SK-MEL-5 (cell line): ENCODE measurements at regions not wholly inside any gene's neighbourhood (a gene's known extent, or its start where the extent isn't known, plus 50 kb on each side); places are given as distances from the start of the nearest gene placed in this dataset.
"Not testable (repeated sequence)": the region's sequence is repeated elsewhere in the genome, so short reads cannot be mapped to it uniquely, and the experiment has no call there.

Experiments used
- DNase-seq: peaks from one replicate; pipeline ENCODE4 v3.0.0-alpha.2; 2016; ENCODE audit warnings: low read depth, low spot score
- in situ Hi-C: cut with HindIII; loops from 2 replicates; pipeline ENCODE4 v1.10.0; 2016; ENCODE audit warnings: low sequenced_read_pairs, high pct_unique_total_duplicates, low pct_unique_long_range_greater_than_20kb

DNA sequence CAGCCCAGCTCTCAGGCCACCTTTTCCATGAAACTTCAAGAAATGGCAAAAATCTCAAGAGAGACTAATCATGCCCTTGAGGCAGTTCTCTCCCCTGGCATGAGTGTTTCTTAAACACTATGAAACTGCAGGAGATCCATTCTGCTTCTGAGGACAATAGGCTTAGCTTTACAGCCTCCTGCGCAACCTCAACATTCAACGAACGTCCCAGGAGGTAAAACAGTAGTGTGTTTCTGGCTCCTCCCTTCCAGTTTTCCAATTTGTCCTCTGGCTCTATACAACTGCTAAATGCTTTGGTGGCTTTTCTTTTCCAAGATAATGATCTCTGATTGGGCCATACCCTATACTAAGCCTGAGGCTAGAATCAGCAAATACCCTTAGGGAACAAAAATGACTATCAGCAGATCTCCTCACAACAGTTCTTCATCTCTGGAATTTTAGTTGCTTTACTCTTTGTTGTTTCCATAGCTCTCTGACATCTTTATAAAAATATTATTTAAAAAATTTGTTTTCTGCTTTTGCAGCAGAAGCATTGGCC lies 87.0 kb upstream of the FAT1 start:
- in situ Hi-C loops, result no loop called here
- no peak for DNase-seq

DNA sequence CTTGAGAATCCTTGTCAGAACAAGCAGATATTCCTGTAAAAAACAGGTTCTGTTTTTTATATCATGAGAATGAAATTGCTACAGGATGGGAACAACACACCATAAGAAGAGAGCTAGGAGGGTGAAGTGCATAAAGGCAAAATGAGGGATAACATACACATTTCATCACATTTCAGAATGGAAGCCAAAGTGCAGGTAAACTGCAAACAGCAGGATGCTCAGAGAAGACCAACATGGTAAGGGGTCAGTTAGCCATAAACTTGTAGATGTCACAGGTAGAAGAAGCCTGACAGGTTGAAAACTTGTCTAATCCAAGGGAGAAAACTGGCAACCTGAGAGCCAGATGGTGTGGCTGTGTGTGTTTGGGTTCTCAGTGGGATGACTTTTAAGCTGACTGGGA lies 88.9 kb upstream of the FAT1 start:
- DNase-seq, result no peak
- in situ Hi-C loops, result no loop called here

DNA sequence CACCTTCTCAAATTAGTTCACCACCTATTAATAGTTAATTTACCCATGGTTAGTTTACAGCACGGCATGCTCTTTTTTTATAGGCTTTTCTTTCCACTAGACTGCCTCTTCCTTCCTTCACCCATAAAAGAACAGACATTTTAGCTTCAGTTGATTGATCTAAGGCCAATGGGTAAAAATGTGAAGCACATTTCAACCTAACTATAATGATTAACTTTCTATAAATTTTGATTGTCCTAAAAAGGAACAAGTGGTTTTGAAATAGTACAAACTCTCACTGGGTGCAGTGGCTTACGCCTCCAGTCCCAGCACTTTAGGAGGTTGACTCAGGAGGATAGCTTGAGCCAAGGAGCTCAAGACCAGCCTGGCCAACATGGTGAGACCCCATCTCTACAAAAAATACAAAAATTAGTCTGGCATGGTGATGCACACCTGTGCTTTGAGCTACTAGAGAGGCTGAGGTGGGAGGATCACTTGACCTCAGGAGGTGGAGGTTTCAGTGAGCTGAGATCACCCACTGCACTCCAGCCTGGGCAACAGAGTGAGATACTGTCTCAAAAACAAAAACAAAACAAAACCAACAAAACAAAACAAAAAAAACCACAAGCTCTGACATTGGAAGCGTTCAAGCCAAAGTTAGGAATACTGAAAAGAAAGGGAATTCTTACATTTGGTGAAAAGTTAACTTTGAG lies 89.9 kb upstream of the FAT1 start:
- in situ Hi-C loops, result no loop called here
- no peak for DNase-seq

DNA sequence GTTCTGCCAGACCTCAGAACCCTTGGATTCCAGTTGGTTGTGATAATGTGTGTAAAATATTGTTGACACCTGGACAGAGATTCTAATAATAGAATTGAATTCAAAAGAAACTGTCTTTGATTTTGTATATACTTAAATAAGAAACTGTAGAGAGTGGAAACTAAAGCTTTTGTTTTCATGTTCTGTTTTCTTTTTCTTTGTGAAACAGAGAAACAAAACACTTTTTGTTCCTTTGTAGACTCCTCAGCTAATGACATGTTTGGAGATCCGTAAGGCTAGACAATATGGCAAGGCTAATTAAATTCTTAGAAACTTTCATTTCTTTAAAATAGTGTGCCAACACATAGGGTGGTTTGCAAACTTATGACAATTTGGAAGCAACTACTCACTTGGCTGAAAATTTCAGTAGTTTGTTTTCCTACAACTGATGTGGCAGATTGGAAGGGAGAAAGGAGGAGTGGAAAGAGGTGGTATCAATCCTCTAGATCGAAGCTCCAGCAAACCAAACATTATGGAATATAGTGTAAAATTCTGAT lies 90.9 kb upstream of the FAT1 start:
- no peak for DNase-seq

DNA sequence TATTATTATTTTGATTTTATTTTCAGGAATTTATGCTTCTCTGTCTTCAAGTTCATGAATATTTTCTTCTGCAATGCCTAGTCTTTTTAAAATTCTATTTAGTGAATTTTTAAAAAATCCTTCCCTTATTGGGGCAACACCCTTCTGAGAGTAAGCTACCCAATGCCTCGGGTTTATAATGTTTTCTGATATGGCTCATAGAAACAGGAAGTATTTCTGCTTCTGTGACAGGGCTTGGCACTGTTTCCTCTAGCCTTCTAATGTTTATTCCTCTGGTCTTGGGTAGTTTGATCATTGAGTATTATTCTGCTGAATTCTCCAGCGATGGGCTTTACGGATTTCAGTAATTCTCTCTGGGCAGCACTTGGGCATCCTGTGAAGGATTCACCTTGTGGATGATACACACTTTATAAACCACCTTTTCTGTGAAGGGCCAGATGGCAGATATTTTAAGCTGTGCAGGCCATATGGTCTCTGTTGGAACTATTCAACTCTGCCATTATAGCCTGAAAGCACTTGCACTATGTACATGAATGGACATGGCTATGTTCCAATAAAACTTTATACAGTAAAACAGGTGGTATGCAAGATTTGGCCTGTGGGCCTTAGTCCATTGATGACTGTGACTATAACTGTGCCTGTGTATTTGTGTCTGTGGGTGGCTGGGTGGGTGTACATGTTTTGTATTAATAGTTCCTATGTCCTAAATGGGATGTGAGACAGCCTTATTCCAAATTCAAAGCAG lies 95.9 kb upstream of the FAT1 start:
- in situ Hi-C loops, result no loop called here
- no peak for DNase-seq

More for the DNA sequence above, 90.9 kb upstream of the FAT1 start:
- in situ Hi-C loops, result no loop called here

DNA sequence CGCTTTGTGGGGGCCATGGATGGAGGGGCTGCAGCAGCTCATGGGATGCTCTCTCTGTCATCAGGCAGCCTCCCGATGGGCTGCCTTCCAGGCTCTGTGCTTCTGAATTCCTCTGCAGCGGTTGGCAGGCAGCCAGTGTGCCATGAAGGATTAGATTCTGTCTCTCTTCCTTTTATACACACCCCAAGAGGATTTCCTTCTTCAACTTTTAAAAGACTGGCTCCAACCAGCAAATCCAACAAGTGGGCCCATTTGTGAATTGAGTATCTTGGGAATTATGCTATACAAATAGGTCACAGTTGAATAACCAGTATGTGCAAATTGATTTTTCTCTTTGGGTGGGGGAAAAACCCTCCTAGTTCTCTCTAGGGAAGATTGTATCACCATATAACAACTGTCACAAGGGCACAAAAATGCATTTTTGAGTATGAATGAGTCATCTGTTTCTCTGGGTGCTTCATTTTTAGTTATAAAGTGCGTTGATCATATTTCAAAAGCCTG lies 96.8 kb upstream of the FAT1 start:
- in situ Hi-C loops, result no loop called here
- peak; percentile 72 for DNase-seq

DNA sequence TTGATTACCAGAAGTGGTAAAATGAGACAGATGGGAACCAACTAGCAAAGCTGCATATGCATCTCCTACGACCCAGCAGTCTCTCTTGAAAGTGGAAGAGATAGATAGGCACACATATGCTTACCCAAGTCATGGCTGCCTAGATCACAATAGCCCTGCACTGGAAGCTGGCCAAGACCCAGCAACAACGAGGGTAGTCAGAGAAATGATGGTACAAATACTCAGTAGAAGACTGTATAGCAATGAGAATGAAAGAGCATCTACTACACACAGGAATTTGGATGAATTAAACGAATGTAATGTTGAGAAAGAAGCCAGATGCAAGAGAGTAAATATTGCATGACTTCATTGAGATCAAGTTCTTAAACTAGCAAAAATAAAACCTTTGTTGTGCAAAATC lies 100.3 kb upstream of the FAT1 start:
- DNase-seq, result no peak
- in situ Hi-C loops, result no loop called here

DNA sequence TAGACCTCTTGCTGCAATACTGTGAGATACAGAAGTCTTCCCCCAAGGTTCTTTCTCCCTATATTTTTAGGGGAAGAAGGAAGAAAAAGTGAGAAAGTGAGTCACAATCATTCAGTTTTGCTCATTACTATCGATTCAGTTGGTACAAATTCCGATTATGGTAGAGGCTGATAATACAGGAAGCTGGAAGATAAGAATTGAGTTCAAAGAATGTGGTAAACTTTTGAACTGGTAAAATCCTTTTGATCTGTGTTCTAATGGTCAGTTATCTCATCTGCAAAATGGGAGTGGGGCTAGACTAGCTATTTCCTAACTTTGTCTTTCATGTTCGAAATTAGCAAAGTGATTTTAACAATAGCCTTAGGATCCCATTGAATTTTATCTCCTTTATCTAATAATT lies 101.4 kb upstream of the FAT1 start:
- DNase-seq, result no peak
- in situ Hi-C loops, result no loop called here

DNA sequence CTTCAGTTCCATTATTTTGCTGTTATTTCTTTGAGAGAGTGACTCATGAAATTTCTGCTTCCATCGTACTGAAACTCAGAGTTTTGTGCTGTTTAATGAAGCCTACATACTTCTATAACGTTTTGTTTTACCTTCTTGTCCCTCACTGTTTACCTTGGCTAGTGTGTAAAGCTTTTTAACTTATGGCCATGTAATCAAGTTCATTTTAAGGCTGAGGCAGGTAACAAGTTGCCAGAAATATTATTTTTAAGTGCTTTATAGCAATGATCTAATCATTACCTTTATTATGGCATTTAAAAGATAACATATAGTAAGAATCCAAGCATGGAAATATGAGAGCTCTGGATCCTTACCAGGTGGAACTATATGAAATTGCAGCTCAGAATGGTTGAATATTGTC lies 102.3 kb upstream of the FAT1 start:
- in situ Hi-C loops, result no loop called here
- no peak for DNase-seq

DNA sequence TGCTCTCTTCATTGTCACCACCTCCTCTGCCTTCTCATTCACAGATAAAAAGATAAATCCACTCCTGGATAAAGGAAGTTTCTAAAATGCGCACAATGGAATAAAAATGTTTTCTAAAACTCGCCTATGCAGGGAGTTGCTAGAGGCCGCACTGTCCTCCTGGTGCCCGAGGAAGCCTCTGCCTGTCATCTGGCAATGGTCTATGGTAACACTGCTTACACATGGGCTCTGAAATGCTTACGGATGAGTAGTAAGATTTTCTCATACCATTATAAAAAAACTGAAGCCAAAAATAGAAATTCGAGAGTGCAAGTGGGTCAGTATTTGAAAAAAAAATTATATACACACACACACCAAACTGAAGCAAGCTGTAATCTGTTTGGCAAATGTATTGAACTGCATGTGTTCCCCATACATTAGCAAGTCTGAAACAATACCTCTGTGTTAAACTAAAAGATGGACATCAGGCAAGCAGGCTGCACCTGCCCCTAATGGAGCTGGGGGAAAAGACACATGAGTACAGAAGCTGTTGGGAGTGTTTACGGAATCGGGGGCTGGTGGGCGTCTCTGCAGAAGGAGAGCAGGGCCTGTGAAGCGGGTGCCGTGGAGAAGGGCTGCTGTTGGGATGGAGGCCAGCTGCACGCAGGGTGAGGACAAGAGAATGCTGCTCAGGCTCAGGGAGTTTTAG lies 103.3 kb upstream of the FAT1 start:
- no peak for DNase-seq
- in situ Hi-C loops, result no loop called here

DNA sequence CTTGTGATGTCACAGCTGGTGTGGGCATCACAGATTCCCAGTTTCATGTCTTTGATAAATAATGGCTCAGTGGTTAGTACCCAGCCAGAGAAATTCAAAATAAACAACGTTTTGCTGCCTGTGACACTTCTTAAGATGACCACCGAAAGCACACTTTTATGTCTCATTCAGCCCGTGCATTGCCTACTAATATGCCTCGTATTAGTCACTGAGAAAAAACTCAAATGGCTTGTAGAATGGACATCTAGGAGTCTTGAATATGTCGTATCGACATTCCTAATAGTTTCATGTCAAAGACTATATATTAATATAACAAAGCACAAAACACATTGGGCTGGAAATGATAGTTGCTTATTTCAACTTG lies 103.9 kb upstream of the FAT1 start:
- no peak for DNase-seq
- in situ Hi-C loops, result no loop called here

DNA sequence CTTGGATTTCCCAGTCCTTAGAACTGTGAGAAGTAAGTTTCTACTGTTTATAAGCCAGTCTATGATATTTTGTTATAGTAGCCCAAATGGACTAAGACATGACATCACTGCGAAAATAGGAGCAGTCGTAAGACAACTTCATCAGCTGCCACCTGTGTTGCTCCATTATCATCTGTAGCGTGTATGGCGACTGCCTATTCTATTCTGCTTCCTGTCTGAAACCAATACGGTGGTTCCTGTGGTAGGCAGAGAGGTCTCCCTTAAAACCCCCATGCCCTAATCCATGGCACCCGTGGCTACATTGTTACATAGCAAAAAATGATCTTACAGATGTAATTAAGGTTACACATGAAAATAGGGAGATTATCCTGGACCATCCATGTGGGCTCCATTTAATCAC lies 105.4 kb upstream of the FAT1 start:
- no peak for DNase-seq
- in situ Hi-C loops, result no loop called here

DNA sequence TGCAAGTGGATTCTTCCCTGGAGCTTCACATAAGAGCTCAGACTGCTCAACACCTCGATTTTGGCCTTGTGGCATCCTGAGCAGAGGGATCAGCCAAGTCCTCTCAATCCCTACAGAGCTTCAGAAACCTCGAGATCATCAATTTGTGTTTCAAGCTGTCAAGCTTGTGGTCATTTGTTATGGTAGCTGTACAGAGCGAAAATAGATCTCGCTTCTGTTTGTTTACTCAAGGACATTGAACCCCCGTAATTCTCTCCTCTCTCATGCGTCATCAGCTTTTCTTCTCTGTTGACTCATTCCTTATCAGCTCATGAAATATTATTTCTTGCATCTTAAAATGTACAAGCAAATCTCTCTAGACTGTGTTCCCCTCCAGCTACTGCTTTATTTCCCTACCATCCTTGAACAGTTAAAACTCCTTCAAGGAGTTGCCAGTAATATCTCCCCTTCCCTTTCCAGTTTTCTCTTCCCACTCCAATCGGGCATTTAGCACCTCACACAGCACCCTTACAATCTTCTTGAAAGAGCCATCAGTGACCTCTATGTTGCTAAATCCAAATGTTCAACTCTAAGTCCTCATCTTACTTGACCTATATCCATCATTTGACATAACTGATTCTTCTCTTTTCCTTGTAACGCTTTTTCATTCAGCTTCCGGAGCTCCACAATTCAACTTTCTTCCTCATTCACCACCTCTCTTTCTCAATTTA lies 106.2 kb upstream of the FAT1 start:
- in situ Hi-C loops, result no loop called here
- no peak for DNase-seq

DNA sequence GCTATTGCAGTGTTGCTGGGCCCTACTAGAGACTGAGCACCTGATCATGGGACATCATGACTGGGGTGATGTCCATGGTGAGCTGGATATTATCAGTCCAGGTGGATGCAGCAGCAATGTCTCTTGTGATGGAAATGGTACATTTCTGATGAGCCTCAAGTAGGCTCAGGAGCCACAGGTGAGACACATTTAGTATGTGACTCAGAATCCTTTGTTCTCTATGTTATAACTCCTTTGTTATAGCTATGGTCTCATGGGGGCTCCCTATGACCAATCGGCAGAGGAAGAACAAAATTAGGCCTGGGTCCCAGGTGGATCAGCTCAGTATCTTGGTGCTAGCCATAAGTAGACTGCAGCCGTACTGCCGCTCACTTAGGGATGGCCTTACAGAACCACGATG lies 107.9 kb upstream of the FAT1 start:
- in situ Hi-C loops, result no loop called here
- no peak for DNase-seq

DNA sequence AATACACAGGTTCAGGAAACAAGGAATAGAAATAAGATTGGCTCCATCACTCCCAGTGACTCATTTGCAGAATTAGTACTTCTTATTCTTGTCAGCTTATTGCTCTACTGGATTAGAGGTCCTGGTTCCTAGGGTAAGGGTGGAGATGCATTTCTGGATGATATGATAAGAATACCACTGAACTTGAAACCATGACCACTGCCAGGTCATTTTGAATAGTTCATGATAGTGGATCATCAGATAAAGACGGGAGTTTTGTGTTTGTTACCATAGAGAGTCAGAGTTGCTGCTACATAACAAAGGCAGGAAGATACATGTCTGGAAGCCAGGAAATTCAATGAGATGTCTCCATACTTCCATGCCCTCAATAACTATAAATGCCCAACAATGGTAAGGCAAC lies 109.2 kb upstream of the FAT1 start:
- in situ Hi-C loops, result no loop called here
- no peak for DNase-seq

DNA sequence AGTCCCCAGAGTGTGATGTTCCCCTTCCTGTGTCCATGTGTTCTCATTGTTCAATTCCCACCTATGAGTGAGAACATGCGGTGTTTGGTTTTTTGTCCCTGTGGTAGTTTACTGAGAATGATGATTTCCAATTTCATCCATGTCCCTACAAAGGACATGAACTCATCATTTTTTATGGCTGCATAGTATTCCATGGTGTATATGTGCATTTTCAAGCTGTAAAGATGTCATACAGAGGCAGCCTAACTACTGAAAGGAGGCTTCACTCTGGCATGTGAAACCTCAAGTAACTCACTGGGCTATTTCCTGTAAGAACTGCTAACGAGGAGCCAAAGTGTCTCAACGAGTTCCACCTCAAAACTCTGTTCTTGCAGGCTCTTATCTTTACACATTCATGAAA lies 113.8 kb upstream of the FAT1 start:
- DNase-seq, in situ Hi-C loops: not testable (repeated sequence)

DNA sequence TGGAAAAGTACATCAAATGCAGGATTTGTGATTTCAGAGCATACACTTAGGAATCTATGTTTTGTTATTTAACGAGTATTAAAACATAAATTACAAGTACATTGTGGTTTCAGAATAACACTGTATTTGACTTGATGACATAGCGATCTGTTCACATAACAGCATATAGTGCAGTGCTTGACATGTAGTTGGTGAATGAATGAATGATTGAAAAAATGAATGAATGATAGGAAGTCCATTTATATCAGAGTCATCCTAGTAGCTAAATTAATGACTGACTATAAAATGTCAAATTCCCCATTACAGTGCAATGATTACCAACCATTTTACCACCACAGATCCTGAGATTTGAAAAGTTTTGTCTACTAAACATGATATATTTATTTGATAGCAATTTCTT lies 114.6 kb upstream of the FAT1 start:
- DNase-seq, result no peak
- in situ Hi-C loops, result no loop called here
